ENCODE measurements at regions not wholly inside any gene's neighbourhood (a gene's known extent, or its start where the extent isn't known, plus 50 kb on each side); places are given as distances from the start of the nearest gene placed in this dataset.
"Not testable (repeated sequence)": the region's sequence is repeated elsewhere in the genome, so short reads cannot be mapped to it uniquely, and the experiment has no call there.

- H3K4me3 ChIP-seq (ENCODE audit: low read depth in 1 of 2, low read length in 2 of 2) = no peak overlapping the region
- no peaks in the 10 kb centered on the region for H3K27me3 ChIP-seq (ENCODE audit: insufficient read depth, low read length, poor library complexity)
- H3K9ac ChIP-seq (ENCODE audit: low read depth, low read length) = no peak overlapping the region
- no peak overlapping the region for H3K27ac ChIP-seq (ENCODE audit: low read length)
- no peaks in the 10 kb centered on the region for H3K9me3 ChIP-seq (ENCODE audit: insufficient read depth, low read length, severe bottlenecking)
- DNase-seq = no peak
- TF ChIP-seq CTCF (IDR thresholded peaks at IDR 0.05; ENCODE audit: borderline replicate concordance, extremely low read depth, low read length, poor library complexity, severe bottlenecking) = no peak
- no peak for TF ChIP-seq EZH2 (IDR thresholded peaks at IDR 0.05; ENCODE audit: borderline replicate concordance, low read depth, low read length, severe bottlenecking)
- ATAC-seq (ENCODE audit: insufficient read depth, low read depth) = no peak
- H3K4me2 ChIP-seq (ENCODE audit: insufficient read depth, low read length) = no peak overlapping the region
- H2AFZ ChIP-seq (ENCODE audit: low read depth, low read length) = no peak overlapping the region
- H4K20me1 ChIP-seq (ENCODE audit: insufficient read depth, low read length) = no peaks in the 10 kb centered on the region
- no peaks in the 10 kb centered on the region for H3K4me1 ChIP-seq (ENCODE audit: insufficient read depth, low read length)
- no peaks in the 10 kb centered on the region for H3K36me3 ChIP-seq (ENCODE audit: insufficient read depth, low read length)
- H3K79me2 ChIP-seq (ENCODE audit: insufficient read depth, low read length) = no peaks in the 10 kb centered on the region
Observed at GRCh38 chr5:20959347-20959746, 971.3 kb upstream of the CDH18 start.

DNA sequence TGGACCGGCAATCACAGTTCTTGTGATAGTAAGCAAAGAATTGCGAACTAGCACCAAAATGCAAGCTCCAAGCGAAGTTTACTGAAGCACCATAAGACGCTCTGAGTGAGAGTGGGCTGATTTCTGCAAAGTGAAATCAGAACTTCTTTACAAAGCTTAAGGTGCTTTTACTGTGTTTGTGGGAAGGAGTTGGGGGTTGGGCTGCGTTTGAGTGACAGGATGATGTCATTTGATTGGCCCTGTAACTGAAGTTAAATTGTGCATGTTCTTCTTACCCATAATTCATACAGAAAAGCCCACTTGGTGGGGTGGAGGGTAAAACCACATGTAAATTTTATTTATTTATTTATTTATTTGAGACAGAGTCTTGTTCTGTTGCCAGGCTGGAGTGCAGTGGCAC lies 970.6 kb upstream of the CDH18 start:
- no peaks in the 10 kb centered on the region for H3K79me2 ChIP-seq (ENCODE audit: insufficient read depth, low read length)
- DNase-seq (no peak), ATAC-seq (ENCODE audit: insufficient read depth, low read depth) (no peak)
- no peaks in the 10 kb centered on the region for H3K9me3 ChIP-seq (ENCODE audit: insufficient read depth, low read length, severe bottlenecking)
- no peak overlapping the region for H3K9ac ChIP-seq (ENCODE audit: low read depth, low read length)
- no peaks in the 10 kb centered on the region for H3K36me3 ChIP-seq (ENCODE audit: insufficient read depth, low read length)
- H2AFZ ChIP-seq (ENCODE audit: low read depth, low read length) = no peak overlapping the region
- H3K4me2 ChIP-seq (ENCODE audit: insufficient read depth, low read length) = no peak overlapping the region
- no peak overlapping the region for H3K4me3 ChIP-seq (ENCODE audit: low read depth in 1 of 2, low read length in 2 of 2)
- H4K20me1 ChIP-seq (ENCODE audit: insufficient read depth, low read length) = no peaks in the 10 kb centered on the region
- TF ChIP-seq CTCF (IDR thresholded peaks at IDR 0.05; ENCODE audit: borderline replicate concordance, extremely low read depth, low read length, poor library complexity, severe bottlenecking) (no peak), EZH2 (IDR thresholded peaks at IDR 0.05; ENCODE audit: borderline replicate concordance, low read depth, low read length, severe bottlenecking) (no peak)
- no peaks in the 10 kb centered on the region for H3K27me3 ChIP-seq (ENCODE audit: insufficient read depth, low read length, poor library complexity)
- H3K4me1 ChIP-seq (ENCODE audit: insufficient read depth, low read length) = no peaks in the 10 kb centered on the region
- no peak overlapping the region for H3K27ac ChIP-seq (ENCODE audit: low read length)

DNA sequence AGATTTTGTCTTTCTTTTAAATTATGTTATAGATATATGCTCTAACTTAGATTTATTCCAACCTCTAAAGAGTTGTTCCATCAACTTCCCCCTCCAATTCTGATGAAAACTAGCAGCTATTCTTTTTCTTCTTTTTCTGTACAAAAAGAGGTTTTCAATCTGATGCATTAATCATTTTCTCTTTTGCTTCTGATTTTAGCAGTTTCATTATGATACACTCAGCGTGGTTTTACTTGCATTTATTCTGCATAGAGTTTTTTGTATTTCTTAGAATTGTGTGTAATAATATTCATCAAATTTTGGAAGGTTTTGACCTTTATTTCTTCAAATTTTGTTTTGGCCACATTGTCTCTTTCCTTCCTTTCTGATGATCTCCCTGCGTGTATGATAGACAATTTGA lies 968.1 kb upstream of the CDH18 start:
- Histone ChIP-seq H3K27ac (ENCODE audit: low read length) (no peak overlapping the region), H3K27me3 (ENCODE audit: insufficient read depth, low read length, poor library complexity) (no peaks in the 10 kb centered on the region), H3K36me3 (ENCODE audit: insufficient read depth, low read length) (no peaks in the 10 kb centered on the region), H3K4me2 (ENCODE audit: insufficient read depth, low read length) (no peak overlapping the region), H3K9me3 (ENCODE audit: insufficient read depth, low read length, severe bottlenecking) (no peaks in the 10 kb centered on the region), H3K4me1 (ENCODE audit: insufficient read depth, low read length) (no peaks in the 10 kb centered on the region), H3K4me3 (ENCODE audit: low read depth in 1 of 2, low read length in 2 of 2) (no peak overlapping the region), H2AFZ (ENCODE audit: low read depth, low read length) (no peak overlapping the region), H3K79me2 (ENCODE audit: insufficient read depth, low read length) (no peaks in the 10 kb centered on the region), H4K20me1 (ENCODE audit: insufficient read depth, low read length) (no peaks in the 10 kb centered on the region), H3K9ac (ENCODE audit: low read depth, low read length) (no peak overlapping the region)
- no peak for ATAC-seq (ENCODE audit: insufficient read depth, low read depth)
- no peak for DNase-seq
- TF ChIP-seq CTCF (IDR thresholded peaks at IDR 0.05; ENCODE audit: borderline replicate concordance, extremely low read depth, low read length, poor library complexity, severe bottlenecking) (no peak), EZH2 (IDR thresholded peaks at IDR 0.05; ENCODE audit: borderline replicate concordance, low read depth, low read length, severe bottlenecking) (no peak)

- Histone ChIP-seq H3K79me2 (ENCODE audit: insufficient read depth, low read length) (no peaks in the 10 kb centered on the region), H3K4me2 (ENCODE audit: insufficient read depth, low read length) (no peak overlapping the region), H2AFZ (ENCODE audit: low read depth, low read length) (no peak overlapping the region), H4K20me1 (ENCODE audit: insufficient read depth, low read length) (no peaks in the 10 kb centered on the region), H3K27ac (ENCODE audit: low read length) (no peak overlapping the region), H3K9ac (ENCODE audit: low read depth, low read length) (no peak overlapping the region), H3K9me3 (ENCODE audit: insufficient read depth, low read length, severe bottlenecking) (no peaks in the 10 kb centered on the region), H3K27me3 (ENCODE audit: insufficient read depth, low read length, poor library complexity) (no peaks in the 10 kb centered on the region), H3K36me3 (ENCODE audit: insufficient read depth, low read length) (no peaks in the 10 kb centered on the region), H3K4me3 (ENCODE audit: low read depth in 1 of 2, low read length in 2 of 2) (no peak overlapping the region), H3K4me1 (ENCODE audit: insufficient read depth, low read length) (no peaks in the 10 kb centered on the region)
- ATAC-seq (ENCODE audit: insufficient read depth, low read depth) (no peak), DNase-seq (no peak)
- no peak for TF ChIP-seq CTCF (IDR thresholded peaks at IDR 0.05; ENCODE audit: borderline replicate concordance, extremely low read depth, low read length, poor library complexity, severe bottlenecking)
- TF ChIP-seq EZH2 (IDR thresholded peaks at IDR 0.05; ENCODE audit: borderline replicate concordance, low read depth, low read length, severe bottlenecking) = no peak
Observed at GRCh38 chr5:20949636-20950035, 961.6 kb upstream of the CDH18 start.

DNA sequence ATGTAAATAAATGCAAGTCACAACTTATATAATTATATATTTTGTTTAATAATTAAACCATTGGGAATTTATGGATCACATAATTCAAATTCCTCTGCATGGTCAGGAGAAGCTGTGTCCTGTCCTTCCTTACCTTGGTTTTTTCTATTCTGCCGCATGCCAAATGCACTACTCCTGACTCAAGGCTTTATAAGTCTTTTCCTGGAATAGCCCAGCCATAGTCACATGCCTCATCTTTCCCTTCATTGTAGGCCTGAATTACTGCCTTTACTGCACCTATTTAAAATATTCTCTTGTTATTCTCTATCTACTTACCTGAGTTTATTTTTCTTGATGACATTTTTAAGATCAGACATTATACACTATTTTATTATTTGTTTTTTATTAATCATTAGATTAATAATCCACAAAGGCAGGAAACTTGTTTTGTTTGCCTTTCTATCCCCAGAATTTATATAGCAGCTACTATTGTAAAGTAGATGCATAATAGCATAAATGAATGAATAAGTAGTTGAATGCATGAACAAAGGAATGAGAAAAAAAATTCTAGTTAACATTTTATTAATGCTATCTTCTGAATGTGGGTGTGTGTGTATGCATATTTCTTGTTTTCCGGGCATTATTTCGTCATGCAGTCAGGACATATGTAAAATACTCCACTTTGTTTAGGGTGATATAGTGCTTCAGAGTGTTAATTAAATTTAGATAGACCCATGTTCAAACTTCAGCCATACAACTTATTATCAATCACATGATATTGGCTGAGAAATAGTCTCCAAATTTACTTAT lies 955.4 kb upstream of the CDH18 start:
- H4K20me1 ChIP-seq (ENCODE audit: insufficient read depth, low read length); H3K4me2 ChIP-seq (ENCODE audit: insufficient read depth, low read length); H3K27me3 ChIP-seq (ENCODE audit: insufficient read depth, low read length, poor library complexity); DNase-seq; H3K27ac ChIP-seq (ENCODE audit: low read length); H3K4me3 ChIP-seq (ENCODE audit: low read depth in 1 of 2, low read length in 2 of 2); H2AFZ ChIP-seq (ENCODE audit: low read depth, low read length); ATAC-seq (ENCODE audit: insufficient read depth, low read depth); H3K4me1 ChIP-seq (ENCODE audit: insufficient read depth, low read length); H3K79me2 ChIP-seq (ENCODE audit: insufficient read depth, low read length); H3K36me3 ChIP-seq (ENCODE audit: insufficient read depth, low read length); H3K9me3 ChIP-seq (ENCODE audit: insufficient read depth, low read length, severe bottlenecking); H3K9ac ChIP-seq (ENCODE audit: low read depth, low read length): not testable (repeated sequence)

Data from DND-41 (cell line).